ENCODE measurements at regions not wholly inside any gene's neighbourhood (a gene's known extent, or its start where the extent isn't known, plus 50 kb on each side); places are given as distances from the start of the nearest gene placed in this dataset.

DNA sequence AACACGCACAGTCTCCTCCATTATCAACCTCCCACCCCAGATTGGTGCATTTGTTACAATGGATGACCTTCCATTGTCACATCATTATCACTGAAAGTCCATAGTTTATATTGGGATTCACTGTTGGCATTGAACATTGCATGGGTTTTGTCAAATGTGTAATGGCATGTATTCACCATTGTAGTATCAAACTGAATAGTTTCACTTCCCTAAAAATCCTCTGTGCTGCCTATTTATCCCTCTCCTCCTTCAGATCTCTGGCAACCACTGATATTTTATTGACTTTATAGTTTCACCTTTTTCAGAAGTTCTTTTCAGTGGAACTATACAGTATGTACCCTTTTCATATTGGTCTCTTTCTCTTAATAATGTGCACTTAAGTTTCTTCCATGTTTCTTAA, 1565.4 kb downstream of the PCDH18 start:
- H3K27me3 ChIP-seq, result no peaks in the 10 kb centered on the region

DNA sequence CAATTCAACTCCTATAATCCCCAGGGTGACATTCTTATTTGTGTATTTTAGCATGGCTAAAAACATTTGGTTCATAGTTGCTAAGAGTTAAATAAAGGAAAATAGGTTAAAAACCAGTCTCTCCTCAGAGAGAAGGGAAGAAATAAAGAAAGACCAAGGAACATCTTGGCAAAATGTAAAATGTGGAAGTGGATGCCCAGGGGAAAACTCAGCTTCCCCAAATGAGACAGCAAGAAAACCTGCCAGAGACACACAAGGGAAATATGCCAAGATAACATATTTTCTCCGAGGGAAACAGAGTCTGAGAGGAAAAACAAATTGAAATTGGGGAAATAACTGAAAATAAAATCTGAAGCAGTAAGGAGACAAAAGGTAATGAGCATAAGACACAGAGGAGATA, 1569.3 kb downstream of the PCDH18 start:
- Histone ChIP-seq H3K4me1 (no peaks in the 10 kb centered on the region), H3K27ac (no peak overlapping the region), H3K36me3 (no peaks in the 10 kb centered on the region), H3K4me3 (no peak overlapping the region), H3K9me3 (peaks cover 0 to under 1% (median 0%) of the 10 kb centered on the region in 3 donors), H3K27me3 (no peaks in the 10 kb centered on the region)
- intact Hi-C loops (cut with DNase I; ENCODE audit: low total_unique reads), result no loop called here
- TF ChIP-seq, protein P1, sequence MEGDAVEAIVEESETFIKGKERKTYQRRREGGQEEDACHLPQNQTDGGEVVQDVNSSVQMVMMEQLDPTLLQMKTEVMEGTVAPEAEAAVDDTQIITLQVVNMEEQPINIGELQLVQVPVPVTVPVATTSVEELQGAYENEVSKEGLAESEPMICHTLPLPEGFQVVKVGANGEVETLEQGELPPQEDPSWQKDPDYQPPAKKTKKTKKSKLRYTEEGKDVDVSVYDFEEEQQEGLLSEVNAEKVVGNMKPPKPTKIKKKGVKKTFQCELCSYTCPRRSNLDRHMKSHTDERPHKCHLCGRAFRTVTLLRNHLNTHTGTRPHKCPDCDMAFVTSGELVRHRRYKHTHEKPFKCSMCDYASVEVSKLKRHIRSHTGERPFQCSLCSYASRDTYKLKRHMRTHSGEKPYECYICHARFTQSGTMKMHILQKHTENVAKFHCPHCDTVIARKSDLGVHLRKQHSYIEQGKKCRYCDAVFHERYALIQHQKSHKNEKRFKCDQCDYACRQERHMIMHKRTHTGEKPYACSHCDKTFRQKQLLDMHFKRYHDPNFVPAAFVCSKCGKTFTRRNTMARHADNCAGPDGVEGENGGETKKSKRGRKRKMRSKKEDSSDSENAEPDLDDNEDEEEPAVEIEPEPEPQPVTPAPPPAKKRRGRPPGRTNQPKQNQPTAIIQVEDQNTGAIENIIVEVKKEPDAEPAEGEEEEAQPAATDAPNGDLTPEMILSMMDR (IDR thresholded peaks at IDR 0.05), result no peak
- no peak for DNase-seq

More for the DNA sequence above, 1565.4 kb downstream of the PCDH18 start:
- H3K27ac ChIP-seq, result no peak overlapping the region
- no peak for DNase-seq
- no peaks in the 10 kb centered on the region for H3K4me1 ChIP-seq
- no peak overlapping the region for H3K4me3 ChIP-seq
- H3K9me3 ChIP-seq, result no peaks in the 10 kb centered on the region
- H3K36me3 ChIP-seq, result no peaks in the 10 kb centered on the region
- TF ChIP-seq, protein P1 (IDR thresholded peaks at IDR 0.05), result no peak
- intact Hi-C loops (cut with DNase I; ENCODE audit: low total_unique reads), result no loop called here

DNA sequence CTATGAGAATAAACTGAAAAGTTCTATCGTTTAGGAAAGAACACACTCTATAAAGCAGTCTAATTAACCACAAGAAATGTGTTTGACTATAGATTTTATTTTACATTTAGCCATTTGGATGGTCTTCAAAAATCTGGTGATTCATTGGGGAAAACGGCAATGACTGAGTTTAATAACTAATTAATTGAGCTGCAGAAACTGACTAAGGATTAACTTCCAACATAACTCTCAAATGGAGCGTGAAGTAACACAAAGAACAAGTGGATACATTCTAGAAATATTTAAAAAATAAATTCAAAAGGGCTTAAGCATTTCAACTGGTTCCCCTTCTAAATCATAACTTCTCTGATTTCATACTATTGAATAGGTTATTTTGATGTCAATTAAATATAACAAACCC, 1582.4 kb downstream of the PCDH18 start:
- H3K9me3 ChIP-seq, result peaks cover 0 to under 1% (median 0%) of the 10 kb centered on the region in 3 donors
- no peaks in the 10 kb centered on the region for H3K4me1 ChIP-seq
- TF ChIP-seq, protein P1 (IDR thresholded peaks at IDR 0.05), result no peak
- no peak overlapping the region for H3K27ac ChIP-seq
- intact Hi-C loops (cut with DNase I; ENCODE audit: low total_unique reads), result no loop called here
- H3K36me3 ChIP-seq, result no peaks in the 10 kb centered on the region
- DNase-seq, result no peak
- no peaks in the 10 kb centered on the region for H3K27me3 ChIP-seq
- no peak overlapping the region for H3K4me3 ChIP-seq

DNA sequence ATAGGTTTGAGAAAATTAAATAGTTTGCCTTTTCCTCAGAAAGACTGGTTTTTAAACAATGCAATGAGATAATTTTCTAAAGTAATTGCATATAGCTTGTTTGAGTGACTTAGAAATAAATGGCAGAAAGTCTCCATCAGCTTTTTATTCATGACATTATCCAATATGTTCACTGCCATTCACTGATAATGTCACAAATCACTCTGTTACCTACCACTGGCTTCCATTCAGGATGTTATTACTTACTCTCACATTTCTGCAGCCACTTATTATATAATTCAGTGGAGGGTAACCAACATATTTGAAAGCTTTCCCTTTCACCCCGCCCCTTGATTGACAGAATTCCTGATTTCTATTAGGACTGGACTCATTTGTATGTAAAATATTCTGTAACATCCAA, 1583.5 kb downstream of the PCDH18 start:
- no peak for DNase-seq
- Histone ChIP-seq H3K27me3 (no peaks in the 10 kb centered on the region), H3K27ac (no peak overlapping the region), H3K4me1 (no peaks in the 10 kb centered on the region), H3K9me3 (no peaks in the 10 kb centered on the region), H3K36me3 (no peaks in the 10 kb centered on the region), H3K4me3 (no peak overlapping the region)
- intact Hi-C loops (cut with DNase I; ENCODE audit: low total_unique reads), result no loop called here
- TF ChIP-seq, protein P1 (IDR thresholded peaks at IDR 0.05), result no peak

DNA sequence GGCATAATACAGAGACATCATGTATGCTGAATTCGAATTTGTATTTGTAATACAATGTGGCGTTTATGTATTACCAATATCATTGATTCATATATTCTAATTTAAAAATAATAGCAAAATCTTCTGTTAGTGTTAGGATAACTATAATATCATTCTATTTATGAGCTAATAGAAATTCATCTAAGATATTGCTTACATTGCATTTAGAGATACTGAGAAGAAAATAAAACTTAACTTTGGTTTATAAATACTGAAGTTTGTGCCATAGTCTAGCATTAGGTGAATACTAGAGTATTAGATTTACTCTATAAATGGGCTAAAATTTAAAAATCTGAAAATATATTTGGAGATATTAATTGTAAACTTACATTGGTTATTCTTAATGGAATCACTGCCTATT, 1590.6 kb downstream of the PCDH18 start:
- no peak overlapping the region for H3K27ac ChIP-seq
- TF ChIP-seq, protein P1 (IDR thresholded peaks at IDR 0.05), result no peak
- intact Hi-C loops (cut with DNase I; ENCODE audit: low total_unique reads), result no loop called here

DNA sequence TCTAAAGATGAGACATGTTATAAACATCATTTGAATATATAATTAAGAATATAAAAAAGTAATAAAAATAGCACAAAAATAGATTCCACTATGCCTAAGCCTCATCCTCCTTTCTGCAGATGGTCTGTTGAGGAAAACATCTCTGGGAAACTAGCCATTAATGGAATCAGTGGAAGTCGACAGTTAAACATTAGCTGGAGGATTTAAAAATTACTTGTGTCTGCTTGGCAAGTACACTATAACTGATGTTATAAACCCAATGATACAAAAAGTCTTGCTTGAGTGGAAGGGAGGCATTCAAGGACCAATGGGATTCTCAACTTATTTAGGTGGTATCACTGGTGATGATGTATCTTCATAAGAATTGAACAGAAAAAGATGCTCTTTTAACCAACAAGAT, 1598.3 kb downstream of the PCDH18 start:
- intact Hi-C loops (cut with DNase I; ENCODE audit: low total_unique reads), result no loop called here
- Histone ChIP-seq H3K9me3 (peaks cover 0 to 3% (median 0%) of the 10 kb centered on the region in 3 donors), H3K27ac (no peak overlapping the region), H3K27me3 (no peaks in the 10 kb centered on the region), H3K4me1 (no peaks in the 10 kb centered on the region), H3K4me3 (no peak overlapping the region), H3K36me3 (no peaks in the 10 kb centered on the region)
- DNase-seq, result no peak
- TF ChIP-seq, protein P1 (IDR thresholded peaks at IDR 0.05), result no peak

More for the DNA sequence above, 1590.6 kb downstream of the PCDH18 start:
- Histone ChIP-seq H3K4me1 (no peaks in the 10 kb centered on the region), H3K27me3 (no peaks in the 10 kb centered on the region), H3K9me3 (no peaks in the 10 kb centered on the region), H3K4me3 (no peak overlapping the region), H3K36me3 (no peaks in the 10 kb centered on the region)
- DNase-seq, result no peak

Data from tibial artery (tissue), 4 donors.